VCaP (cell line): ENCODE measurements at regions not wholly inside any gene's neighbourhood (a gene's known extent, or its start where the extent isn't known, plus 50 kb on each side); places are given as distances from the start of the nearest gene placed in this dataset.

ENCODE experiments used
- H3K27ac ChIP-seq: fragments of 450-650 bp; 2 replicates; pipeline ENCODE4 v1.5.1; 2017
- CTCF ChIP-seq: fragments of 450-650 bp; conservative IDR thresholded peaks from 2 replicates; pipeline ENCODE4 v1.5.1; 2017; ENCODE audit warnings: mild to moderate bottlenecking, moderate library complexity

- no peak overlapping the region for H3K27ac ChIP-seq
- no peak for TF ChIP-seq CTCF
Measured at GRCh38 chr2:7121851-7122250, 204.6 kb downstream of the RNF144A start.

GRCh38 chr2:7127156-7127555 is 209.9 kb downstream of the RNF144A start:
- H3K27ac ChIP-seq = no peak overlapping the region
- no peak for TF ChIP-seq CTCF

GRCh38 chr2:7127687-7128086 is 210.5 kb downstream of the RNF144A start:
- H3K27ac ChIP-seq = no peak overlapping the region
- no peak for TF ChIP-seq CTCF

GRCh38 chr2:7131261-7131660 is 214.0 kb downstream of the RNF144A start:
- no peak for TF ChIP-seq CTCF
- H3K27ac ChIP-seq = no peak overlapping the region

GRCh38 chr2:7132753-7133152 is 215.5 kb downstream of the RNF144A start:
- H3K27ac ChIP-seq = no peak overlapping the region

GRCh38 chr2:7133521-7133920 is 216.3 kb downstream of the RNF144A start:
- TF ChIP-seq CTCF = no peak
- H3K27ac ChIP-seq = no peak overlapping the region

More at GRCh38 chr2:7132753-7133152, 215.5 kb downstream of the RNF144A start:
- no peak for TF ChIP-seq CTCF

GRCh38 chr2:7140306-7140705 is 223.1 kb downstream of the RNF144A start:
- TF ChIP-seq CTCF = no peak
- no peak overlapping the region for H3K27ac ChIP-seq

GRCh38 chr2:7145707-7146106 is 228.5 kb downstream of the RNF144A start:
- TF ChIP-seq CTCF = no peak
- H3K27ac ChIP-seq = no peak overlapping the region
